BLaER1 treated with 17β-estradiol and CSF1 and Interleukin-3, amounts not matched to agents 10 nM and 100 nM (cell line): ENCODE measurements at regions not wholly inside any gene's neighbourhood (a gene's known extent, or its start where the extent isn't known, plus 50 kb on each side); places are given as distances from the start of the nearest gene placed in this dataset.

Experiments
- H3K27ac ChIP-seq, 11 experiments: shearing (Covaris generic); formaldehyde crosslinking; 2 replicates each; pipeline ENCODE4 v1.8.1; 2022
- H3K27me3 ChIP-seq, 11 experiments: shearing (Covaris generic); formaldehyde crosslinking; 2 replicates each; pipeline ENCODE4 v1.8.1; 2022
- H3K36me3 ChIP-seq, 11 experiments: shearing (Covaris generic); formaldehyde crosslinking; 2 replicates each; pipeline ENCODE4 v1.8.1; 2022
- H3K4me1 ChIP-seq, 10 experiments: shearing (Covaris generic); formaldehyde crosslinking; 2 replicates each; pipeline ENCODE4 v1.8.1; 2022
- H3K4me2 ChIP-seq, 11 experiments: shearing (Covaris generic); formaldehyde crosslinking; 2 replicates each; pipeline ENCODE4 v1.8.1; 2022
- H3K4me3 ChIP-seq, 10 experiments: shearing (Covaris generic); formaldehyde crosslinking; 2 replicates each; pipeline ENCODE4 v1.8.1; 2022
- H3K9ac ChIP-seq, 11 experiments: shearing (Covaris generic); formaldehyde crosslinking; 2 replicates each; pipeline ENCODE4 v1.8.1; 2022
- H3K9me3 ChIP-seq, 11 experiments: shearing (Covaris generic); formaldehyde crosslinking; replicated peaks in 1 of 11; 2 replicates each; pipeline ENCODE4 v1.8.1; 2022
- H4K20me1 ChIP-seq, 11 experiments: shearing (Covaris generic); formaldehyde crosslinking; 2 replicates each; pipeline ENCODE4 v1.8.1; 2022
- Cebpa-rat ChIP-seq, 11 experiments: shearing (Covaris generic); IDR thresholded peaks; 2 replicates each; pipeline ENCODE4 v1.8.1; 2022

- Histone ChIP-seq H3K9ac (peak overlapping the region in 5 of 11 experiments; percentile 20 to 65 (median 46); a peak in 8 of 22 replicates), H4K20me1 (no peaks in the 10 kb centered on the region), H3K27ac (peak overlapping the region in 7 of 11 experiments; percentile 20 to 79 (median 63); a peak in 13 of 22 replicates), H3K36me3 (peaks cover 0 to 8% (median 0%) of the 10 kb centered on the region in 11 experiments; a peak in 2 of 22 replicates), H3K9me3 (peaks cover 0 to 17% (median 0%) of the 10 kb centered on the region in 11 experiments; a peak in 10 of 22 replicates), H3K4me2 (peak overlapping the region in 8 of 11 experiments; percentile 46 to 85 (median 74); a peak in 16 of 22 replicates), H3K27me3 (no peaks in the 10 kb centered on the region), H3K4me1 (peaks cover 0 to 69% (median 39%) of the 10 kb centered on the region in 10 experiments; a peak in 15 of 20 replicates), H3K4me3 (peak overlapping the region in 1 of 10 experiments; percentile 34; a peak in 1 of 20 replicates)
- no peak for TF ChIP-seq Cebpa-rat (IDR thresholded peaks at IDR 0.05)
Measured at GRCh38 chrX:7269589-7269988, 121.6 kb upstream of the PUDP start.

GRCh38 chrX:7266288-7266687 lies 118.3 kb upstream of the PUDP start:
- no peak for TF ChIP-seq Cebpa-rat (IDR thresholded peaks at IDR 0.05)
- H3K27me3 ChIP-seq = no peaks in the 10 kb centered on the region

GRCh38 chrX:7264399-7264798 lies 116.4 kb upstream of the PUDP start:
- peaks cover 3 to 35% (median 14%) of the 10 kb centered on the region in 11 experiments; a peak in 21 of 22 replicates for H3K36me3 ChIP-seq
- H4K20me1 ChIP-seq = no peaks in the 10 kb centered on the region
- no peak overlapping the region for H3K9ac ChIP-seq
- no peak for TF ChIP-seq Cebpa-rat (IDR thresholded peaks at IDR 0.05)
- peaks cover 7 to 43% (median 18%) of the 10 kb centered on the region in 11 experiments; a peak in 21 of 22 replicates for H3K9me3 ChIP-seq
- peak overlapping the region in 3 of 11 experiments; percentile 7 to 48 (median 40); a peak in 4 of 22 replicates for H3K27ac ChIP-seq
- no peaks in the 10 kb centered on the region for H3K27me3 ChIP-seq
- H3K4me1 ChIP-seq = peaks cover 13 to 64% (median 43%) of the 10 kb centered on the region in 10 experiments
- peak overlapping the region in 5 of 11 experiments; percentile 7 to 49 (median 34); a peak in 8 of 22 replicates for H3K4me2 ChIP-seq
- no peak overlapping the region for H3K4me3 ChIP-seq

More at GRCh38 chrX:7266288-7266687, 118.3 kb upstream of the PUDP start:
- H3K4me1 ChIP-seq = peaks cover 11 to 69% (median 50%) of the 10 kb centered on the region in 10 experiments
- no peak overlapping the region for H3K4me2 ChIP-seq
- H3K9ac ChIP-seq = no peak overlapping the region
- no peaks in the 10 kb centered on the region for H4K20me1 ChIP-seq
- peaks cover 0 to 23% (median 0%) of the 10 kb centered on the region in 11 experiments; a peak in 8 of 22 replicates for H3K36me3 ChIP-seq
- H3K4me3 ChIP-seq = no peak overlapping the region
- H3K9me3 ChIP-seq = peaks cover 4 to 33% (median 14%) of the 10 kb centered on the region in 11 experiments; a peak in 19 of 22 replicates
- H3K27ac ChIP-seq = no peak overlapping the region

- no peak overlapping the region for H3K9ac ChIP-seq
- H3K27ac ChIP-seq = peak overlapping the region in 3 of 11 experiments; percentile 7 to 48 (median 40); a peak in 4 of 22 replicates
- no peaks in the 10 kb centered on the region for H3K27me3 ChIP-seq
- H3K4me3 ChIP-seq = no peak overlapping the region
- peaks cover 13 to 60% (median 39%) of the 10 kb centered on the region in 10 experiments for H3K4me1 ChIP-seq
- no peaks in the 10 kb centered on the region for H4K20me1 ChIP-seq
- peaks cover 8 to 40% (median 19%) of the 10 kb centered on the region in 11 experiments; a peak in 21 of 22 replicates for H3K36me3 ChIP-seq
- peak overlapping the region in 5 of 11 experiments; percentile 7 to 49 (median 34); a peak in 7 of 22 replicates for H3K4me2 ChIP-seq
- peaks cover 12 to 47% (median 21%) of the 10 kb centered on the region in 11 experiments; a peak in 21 of 22 replicates for H3K9me3 ChIP-seq
- TF ChIP-seq Cebpa-rat (IDR thresholded peaks at IDR 0.05) = no peak
Measured at GRCh38 chrX:7263961-7264360, 116.0 kb upstream of the PUDP start.

- Histone ChIP-seq H3K4me3 (no peak overlapping the region), H3K4me1 (peaks cover 13 to 53% (median 36%) of the 10 kb centered on the region in 10 experiments), H3K9ac (no peak overlapping the region), H3K4me2 (peak overlapping the region in 6 of 11 experiments; percentile 11 to 74 (median 60); a peak in 3 of 22 replicates), H3K9me3 (peaks cover 12 to 53% (median 21%) of the 10 kb centered on the region in 11 experiments; a peak in 21 of 22 replicates), H4K20me1 (no peaks in the 10 kb centered on the region), H3K36me3 (peaks cover 9 to 46% (median 23%) of the 10 kb centered on the region in 11 experiments; a peak in 21 of 22 replicates), H3K27ac (peak overlapping the region in 5 of 11 experiments; percentile 70 to 90 (median 80); a peak in 9 of 22 replicates), H3K27me3 (no peaks in the 10 kb centered on the region)
- no peak for TF ChIP-seq Cebpa-rat (IDR thresholded peaks at IDR 0.05)
Measured at GRCh38 chrX:7263330-7263729, 115.4 kb upstream of the PUDP start.

- TF ChIP-seq Cebpa-rat (IDR thresholded peaks at IDR 0.05) = no peak
- Histone ChIP-seq H3K4me1 (peaks cover 13 to 47% (median 36%) of the 10 kb centered on the region in 10 experiments), H4K20me1 (no peaks in the 10 kb centered on the region), H3K27me3 (no peaks in the 10 kb centered on the region), H3K9me3 (peaks cover 14 to 57% (median 22%) of the 10 kb centered on the region in 11 experiments; a peak in 21 of 22 replicates), H3K36me3 (peaks cover 12 to 48% (median 28%) of the 10 kb centered on the region in 11 experiments), H3K4me3 (peak overlapping the region in 1 of 10 experiments; percentile 14; a peak in 1 of 20 replicates), H3K4me2 (peak overlapping the region in 10 of 11 experiments; percentile 26 to 89 (median 68); a peak in 15 of 22 replicates), H3K9ac (peak overlapping the region in 5 of 11 experiments; percentile 25 to 63 (median 58); a peak in 5 of 22 replicates), H3K27ac (peak overlapping the region; percentile 35 to 90 (median 70); a peak in 20 of 22 replicates)
Measured at GRCh38 chrX:7262551-7262950, 114.6 kb upstream of the PUDP start.

GRCh38 chrX:7261672-7262332 lies 113.8 kb upstream of the PUDP start:
- Histone ChIP-seq H3K4me3 (peak overlapping the region in 2 of 10 experiments; percentile 14 to 26; a peak in 2 of 20 replicates), H4K20me1 (no peaks in the 10 kb centered on the region), H3K27ac (peak overlapping the region; percentile 35 to 90 (median 70); a peak in 21 of 22 replicates), H3K9me3 (peaks cover 21 to 59% (median 29%) of the 10 kb centered on the region in 11 experiments; a peak in 21 of 22 replicates), H3K4me1 (peaks cover 13 to 47% (median 36%) of the 10 kb centered on the region in 10 experiments), H3K4me2 (peak overlapping the region; percentile 26 to 89 (median 68)), H3K27me3 (no peaks in the 10 kb centered on the region), H3K9ac (peak overlapping the region in 8 of 11 experiments; percentile 8 to 63 (median 56); a peak in 11 of 22 replicates), H3K36me3 (peaks cover 19 to 54% (median 36%) of the 10 kb centered on the region in 11 experiments)
- TF ChIP-seq Cebpa-rat (IDR thresholded peaks at IDR 0.05) = peak in 5 of 11 experiments; percentile 11 to 77 (median 52); a peak in 6 of 22 replicates

GRCh38 chrX:7254144-7254543 lies 106.2 kb upstream of the PUDP start:
- Histone ChIP-seq H3K27ac (peak overlapping the region in 9 of 11 experiments; percentile 40 to 65 (median 61); a peak in 17 of 22 replicates), H3K4me1 (peaks cover 28 to 45% (median 41%) of the 10 kb centered on the region in 10 experiments), H3K9ac (peak overlapping the region in 6 of 11 experiments; percentile 25 to 44 (median 31); a peak in 5 of 22 replicates), H3K36me3 (peaks cover 25 to 55% (median 32%) of the 10 kb centered on the region in 11 experiments), H3K4me3 (peak overlapping the region in 2 of 10 experiments; percentile 1 to 29; a peak in 2 of 20 replicates), H4K20me1 (no peaks in the 10 kb centered on the region), H3K4me2 (peak overlapping the region; percentile 31 to 74 (median 60); a peak in 21 of 22 replicates), H3K27me3 (no peaks in the 10 kb centered on the region), H3K9me3 (peaks cover 22 to 38% (median 30%) of the 10 kb centered on the region in 11 experiments)
- TF ChIP-seq Cebpa-rat (IDR thresholded peaks at IDR 0.05) = no peak
